Suprapubic skin (tissue), 4 donors: ENCODE measurements at regions not wholly inside any gene's neighbourhood (a gene's known extent, or its start where the extent isn't known, plus 50 kb on each side); places are given as distances from the start of the nearest gene placed in this dataset.

Source experiments
- DNase-seq, 2 donors: peaks; one replicate each; pipeline ENCODE4 v3.0.0-alpha.2; 2019; ENCODE audit warnings: low spot score in 2 of 2
- H3K27ac ChIP-seq: fragments of 200-600 bp; sonication (generic); one replicate; pipeline ENCODE4 v1.5.1; 2019
- H3K27me3 ChIP-seq: fragments of 200-600 bp; sonication (generic); one replicate; pipeline ENCODE4 v1.5.1; 2019
- H3K36me3 ChIP-seq: fragments of 200-600 bp; sonication (generic); one replicate; pipeline ENCODE4 v1.5.1; 2019
- H3K4me1 ChIP-seq: fragments of 200-600 bp; sonication (generic); one replicate; pipeline ENCODE4 v1.5.1; 2019
- H3K4me3 ChIP-seq: fragments of 200-600 bp; sonication (generic); one replicate; pipeline ENCODE4 v1.5.1; 2019; ENCODE audit warnings: mild to moderate bottlenecking
- H3K9me3 ChIP-seq: fragments of 200-600 bp; sonication (generic); one replicate; pipeline ENCODE4 v1.5.1; 2019
- CTCF ChIP-seq, 2 donors: fragments of 200-600 bp in 1 of 2; fragments of 450-650 bp in 1 of 2; sonication (generic) in 1 of 2; IDR thresholded peaks; one replicate each; pipeline ENCODE4 v1.5.1; 2016 to 2019; ENCODE audit warnings: antibody characterized with exemption in 2 of 2, mild to moderate bottlenecking in 1 of 2, moderate library complexity in 1 of 2
- EP300 ChIP-seq: sonication (generic); formaldehyde crosslinking; IDR thresholded peaks from one replicate; pipeline ENCODE4 v1.6.1; 2017; ENCODE audit warnings: antibody characterized with exemption
- POLR2A ChIP-seq, 2 donors: fragments of 450-650 bp; IDR thresholded peaks; one replicate each; pipeline ENCODE4 v1.6.1; 2017; ENCODE audit warnings: antibody characterized with exemption in 2 of 2, mild to moderate bottlenecking in 2 of 2, moderate library complexity in 2 of 2
- POLR2AphosphoS5 ChIP-seq, 3 donors: sonication (generic); formaldehyde crosslinking; IDR thresholded peaks; one replicate each; pipeline ENCODE4 v1.6.1; 2017; ENCODE audit warnings: antibody characterized with exemption in 3 of 3
- whole genome bisulfite sequencing: methylation state at CpG from one replicate; pipeline ENCODE4 v1.1.5; 2018; 5-methylcytosine and 5-hydroxymethylcytosine counted together

DNA sequence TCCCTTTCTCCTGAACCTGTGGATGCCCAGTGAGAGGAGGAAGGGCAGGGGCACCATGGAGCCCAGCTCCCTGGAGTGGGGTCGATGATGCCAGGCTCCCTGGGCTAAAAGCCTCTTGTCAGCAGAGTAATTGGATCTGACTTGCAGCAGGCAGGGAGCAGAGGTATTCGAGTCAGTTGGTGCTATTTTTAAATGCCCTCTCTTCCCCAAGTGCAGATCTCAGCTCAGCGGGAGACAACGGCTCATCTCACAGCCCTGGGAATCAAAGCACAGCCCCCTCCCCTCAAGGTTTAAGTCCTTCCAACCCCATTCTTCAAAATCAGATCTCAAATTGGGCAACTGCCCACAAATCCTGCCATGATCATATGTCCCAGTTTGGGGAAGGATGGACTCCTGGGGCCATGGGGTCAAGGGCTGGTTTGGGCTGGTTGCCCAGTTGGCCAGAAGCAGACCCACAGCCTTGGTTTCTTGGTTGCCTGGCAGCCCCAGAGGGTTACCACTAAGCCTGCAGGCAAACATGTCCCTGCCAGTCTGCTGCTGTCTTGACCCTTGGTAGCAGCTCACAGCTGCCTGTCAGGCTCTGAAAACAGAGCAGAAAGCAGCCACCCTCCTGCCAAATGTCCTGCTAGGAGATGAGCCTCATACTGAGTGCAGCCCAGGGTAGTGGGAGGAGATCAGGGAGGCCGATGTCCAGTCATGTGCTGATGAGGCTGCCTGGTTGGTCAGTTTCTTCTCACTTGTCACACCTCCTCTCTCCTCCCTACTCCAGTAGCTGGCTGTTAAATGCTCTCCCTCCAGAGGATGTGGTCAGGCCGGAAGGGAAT, 244.9 kb downstream of the LOXHD1 start:
- DNase-seq, result no peak
- Histone ChIP-seq H3K27me3 (no peaks in the 10 kb centered on the region), H3K36me3 (no peaks in the 10 kb centered on the region), H3K4me1 (peaks cover 35% of the 10 kb centered on the region), H3K9me3 (no peaks in the 10 kb centered on the region), H3K4me3 (no peak overlapping the region), H3K27ac (no peak overlapping the region)
- WGBS, result 38% methylated on average over 6 of the region's 6 CpGs
- TF ChIP-seq POLR2AphosphoS5 (IDR thresholded peaks at IDR 0.05) (no peak), EP300 (no peak), CTCF (IDR thresholded peaks at IDR 0.05) (no peak), POLR2A (IDR thresholded peaks at IDR 0.05) (no peak)

GRCh38 chr18:46412916-46413315, 244.1 kb downstream of the LOXHD1 start:
- WGBS, result 18% methylated on average over 11 of the region's 11 CpGs
- DNase-seq, result no peak
- no peaks in the 10 kb centered on the region for H3K9me3 ChIP-seq
- TF ChIP-seq EP300 (no peak), CTCF (IDR thresholded peaks at IDR 0.05) (no peak), POLR2A (IDR thresholded peaks at IDR 0.05) (no peak), POLR2AphosphoS5 (IDR thresholded peaks at IDR 0.05) (no peak)
- H3K27ac ChIP-seq, result no peak overlapping the region
- no peaks in the 10 kb centered on the region for H3K27me3 ChIP-seq
- peaks cover 26% of the 10 kb centered on the region for H3K4me1 ChIP-seq
- no peaks in the 10 kb centered on the region for H3K36me3 ChIP-seq
- H3K4me3 ChIP-seq, result no peak overlapping the region

DNA sequence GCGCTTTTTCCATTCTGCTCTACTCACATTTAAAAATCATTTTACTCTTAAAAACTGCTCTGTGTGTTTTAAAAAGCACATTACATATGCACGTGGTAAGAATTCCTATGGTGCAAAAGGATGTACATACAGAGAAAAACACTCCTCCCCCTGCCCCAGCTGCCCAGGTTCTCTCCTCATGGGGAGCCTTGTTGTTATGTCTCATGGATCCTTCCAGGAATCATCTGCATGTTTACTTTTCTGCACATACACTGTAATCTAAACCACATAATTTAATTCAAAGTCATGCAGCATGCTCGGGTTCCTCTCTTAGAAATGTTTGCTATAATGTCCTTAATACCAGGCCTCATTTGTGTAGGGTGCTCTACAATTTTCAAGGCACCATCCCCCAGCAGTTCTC, 243.3 kb downstream of the LOXHD1 start:
- Histone ChIP-seq H3K36me3 (no peaks in the 10 kb centered on the region), H3K9me3 (no peaks in the 10 kb centered on the region), H3K4me1 (peaks cover 24% of the 10 kb centered on the region), H3K4me3 (no peak overlapping the region), H3K27me3 (no peaks in the 10 kb centered on the region), H3K27ac (no peak overlapping the region)
- WGBS, result 66% methylated on average over 3 of the region's 3 CpGs
- TF ChIP-seq POLR2A (IDR thresholded peaks at IDR 0.05), result no peak
- no peak for TF ChIP-seq CTCF (IDR thresholded peaks at IDR 0.05)
- TF ChIP-seq EP300, result no peak
- TF ChIP-seq POLR2AphosphoS5 (IDR thresholded peaks at IDR 0.05), result no peak
- DNase-seq, result no peak

- H3K4me1 ChIP-seq, result peaks cover 24% of the 10 kb centered on the region
- WGBS, result 89% methylated on average over 3 of the region's 7 CpGs
- DNase-seq, result no peak
- no peaks in the 10 kb centered on the region for H3K36me3 ChIP-seq
- H3K27me3 ChIP-seq, result no peaks in the 10 kb centered on the region
- no peak overlapping the region for H3K27ac ChIP-seq
- TF ChIP-seq POLR2AphosphoS5 (IDR thresholded peaks at IDR 0.05), result no peak
- no peak for TF ChIP-seq CTCF (IDR thresholded peaks at IDR 0.05)
- TF ChIP-seq POLR2A (IDR thresholded peaks at IDR 0.05), result no peak
- TF ChIP-seq EP300, result no peak
- no peak overlapping the region for H3K4me3 ChIP-seq
- H3K9me3 ChIP-seq, result no peaks in the 10 kb centered on the region
Measured at GRCh38 chr18:46414863-46415262, 242.2 kb downstream of the LOXHD1 start.

- H3K9me3 ChIP-seq, result no peaks in the 10 kb centered on the region
- DNase-seq, result no peak
- no peak for TF ChIP-seq POLR2AphosphoS5 (IDR thresholded peaks at IDR 0.05)
- TF ChIP-seq POLR2A (IDR thresholded peaks at IDR 0.05), result no peak
- no peak for TF ChIP-seq CTCF (IDR thresholded peaks at IDR 0.05)
- no peak for TF ChIP-seq EP300
- H3K27me3 ChIP-seq, result no peaks in the 10 kb centered on the region
- no peak overlapping the region for H3K27ac ChIP-seq
- peaks cover 20% of the 10 kb centered on the region for H3K4me1 ChIP-seq
- 66% methylated on average over 4 of the region's 4 CpGs for WGBS
- no peaks in the 10 kb centered on the region for H3K36me3 ChIP-seq
- H3K4me3 ChIP-seq, result no peak overlapping the region
Measured at GRCh38 chr18:46415532-46416252, 241.3 kb downstream of the LOXHD1 start.
